Smooth muscle cell (in vitro differentiated cells): ENCODE measurements at regions not wholly inside any gene's neighbourhood (a gene's known extent, or its start where the extent isn't known, plus 50 kb on each side); places are given as distances from the start of the nearest gene placed in this dataset.

Experiments
- DNase-seq: peaks from one replicate; lab custom pipeline; 2025; ENCODE audit not compliant: unreplicated experiment; lab: John Stamatoyannopoulos, UW
- H2AFZ ChIP-seq: fragments of 200-600 bp; sonication (generic); 2 replicates; pipeline ENCODE4 v1.6.0; 2016; ENCODE audit warnings: antibody characterized with exemption, low read depth, mild to moderate bottlenecking
- H3F3A ChIP-seq: fragments of 200-600 bp; sonication (generic); 2 replicates; pipeline ENCODE4 v1.6.0; 2017; ENCODE audit warnings: antibody characterized with exemption, low read depth
- H3K27ac ChIP-seq: fragments of 200-600 bp; sonication (generic); 2 replicates; pipeline ENCODE4 v1.5.1; 2016; ENCODE audit warnings: low read depth, mild to moderate bottlenecking
- H3K27me3 ChIP-seq: fragments of 200-600 bp; sonication (generic); 2 replicates; pipeline ENCODE4 v1.6.1; 2016; ENCODE audit warnings: low read depth, mild to moderate bottlenecking
- H3K36me3 ChIP-seq: fragments of 200-600 bp; sonication (generic); 2 replicates; pipeline ENCODE4 v1.5.1; 2016; ENCODE audit warnings: low read depth
- H3K4me1 ChIP-seq: fragments of 200-600 bp; sonication (generic); 2 replicates; pipeline ENCODE4 v1.5.1; 2016; ENCODE audit warnings: low read depth
- H3K4me2 ChIP-seq: fragments of 200-600 bp; sonication (generic); 2 replicates; pipeline ENCODE4 v1.6.0; 2016; ENCODE audit warnings: mild to moderate bottlenecking
- H3K4me3 ChIP-seq: fragments of 200-600 bp; sonication (generic); 2 replicates; pipeline ENCODE4 v1.5.1; 2016; ENCODE audit warnings: mild to moderate bottlenecking
- H3K79me2 ChIP-seq: fragments of 200-600 bp; sonication (generic); 2 replicates; pipeline ENCODE4 v1.6.0; 2016; ENCODE audit warnings: low read depth, mild to moderate bottlenecking
- H3K9ac ChIP-seq: fragments of 200-600 bp; sonication (generic); 2 replicates; pipeline ENCODE4 v1.6.0; 2016; ENCODE audit warnings: low read depth
- H3K9me3 ChIP-seq: fragments of 200-600 bp; sonication (generic); replicated peaks from 2 replicates; pipeline ENCODE4 v1.5.1; 2016; ENCODE audit warnings: low read depth
- H4K20me1 ChIP-seq: fragments of 200-600 bp; sonication (generic); 2 replicates; pipeline ENCODE4 v1.6.0; 2016; ENCODE audit warnings: low read depth
- CTCF ChIP-seq: fragments of 200-600 bp; sonication (generic); IDR thresholded peaks from 2 replicates; pipeline ENCODE4 v1.5.1; 2017; ENCODE audit warnings: borderline replicate concordance, mild to moderate bottlenecking, antibody characterized with exemption; ENCODE audit not compliant: insufficient read depth, poor library complexity, severe bottlenecking
- WGBS: methylation state at CpG from one replicate; pipeline ENCODE4 v1.1.7; 2016; ENCODE audit warnings: low lambda C conversion rate; 5-methylcytosine and 5-hydroxymethylcytosine counted together

DNA sequence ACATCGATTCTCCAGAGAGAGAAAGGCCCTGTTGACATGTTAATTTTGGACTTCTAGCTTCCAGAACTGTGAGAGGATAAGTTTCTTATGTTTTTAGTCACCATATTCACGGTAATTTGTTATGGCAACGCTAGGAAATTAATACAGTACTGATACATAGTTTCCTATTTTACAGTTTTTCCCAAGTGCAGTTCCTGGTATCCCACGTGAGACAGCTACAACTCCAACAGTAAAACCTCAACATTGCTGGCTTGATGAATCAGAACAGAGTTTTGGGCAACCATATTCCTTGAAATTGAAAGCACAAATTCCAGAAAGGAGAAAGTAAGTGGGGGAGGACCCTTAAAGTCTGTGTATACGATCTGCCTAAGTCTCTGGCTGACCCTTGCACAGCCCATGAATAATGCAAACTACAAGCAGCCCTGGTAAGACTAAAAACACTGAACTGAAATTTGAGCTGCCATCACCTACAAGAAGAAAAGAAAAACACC, 505.1 kb upstream of the NRSN1 start:
- Histone ChIP-seq H3K4me1 (peaks cover 10% of the 10 kb centered on the region), H2AFZ (peak overlapping the region; percentile 74), H3K27ac (peak overlapping the region; percentile 26), H3K9ac (no peak overlapping the region), H3K4me3 (no peak overlapping the region), H3K9me3 (no peaks in the 10 kb centered on the region), H4K20me1 (no peaks in the 10 kb centered on the region), H3K79me2 (no peaks in the 10 kb centered on the region), H3K27me3 (no peaks in the 10 kb centered on the region), H3K36me3 (no peaks in the 10 kb centered on the region), H3F3A (no peaks in the 10 kb centered on the region), H3K4me2 (peak overlapping the region; percentile 51)
- WGBS: 44% methylated on average over 5 of the region's 5 CpGs
- no peak for DNase-seq
- no peak for TF ChIP-seq CTCF

DNA sequence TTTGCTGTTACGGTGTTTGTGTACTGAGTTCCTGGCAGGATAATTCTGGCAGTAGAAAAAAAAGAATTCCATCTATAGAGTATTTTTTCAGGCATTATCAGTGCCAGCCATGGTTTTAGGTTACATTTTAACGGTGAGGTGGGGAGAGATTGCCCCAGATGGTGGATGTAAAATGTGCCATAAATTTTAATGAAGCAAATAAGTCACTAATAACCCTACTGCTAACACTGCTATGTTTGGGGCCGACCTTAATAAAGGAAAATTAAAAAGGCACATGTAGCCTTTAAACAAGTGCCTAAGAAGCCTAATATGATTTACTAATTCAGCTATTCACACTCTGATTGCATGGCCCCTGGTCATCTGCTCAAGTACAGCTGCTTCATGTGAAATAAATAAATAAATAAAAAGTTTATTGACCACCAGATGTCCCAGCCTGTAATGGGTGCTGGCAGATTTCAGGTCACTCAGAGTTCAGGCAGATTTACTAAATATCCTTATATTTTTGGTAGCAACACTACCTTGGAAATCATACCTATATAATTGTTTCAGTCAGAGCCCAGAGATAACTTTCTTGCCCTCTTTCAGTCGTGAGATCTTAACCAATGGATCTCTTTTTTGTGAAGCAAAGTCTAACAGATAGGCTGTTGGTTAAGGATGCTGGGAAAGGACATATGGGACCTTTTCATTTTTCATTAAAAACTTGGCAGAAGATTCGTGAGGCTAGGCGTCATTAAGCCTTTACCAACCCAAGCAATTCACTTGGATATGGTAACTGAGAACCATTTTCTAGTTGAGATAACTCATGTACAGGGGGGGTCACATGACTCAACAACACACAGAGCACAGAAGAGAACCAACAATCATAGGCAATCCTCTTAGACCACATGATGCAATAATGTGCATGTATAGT, 495.0 kb upstream of the NRSN1 start:
- Histone ChIP-seq H3K9me3 (no peaks in the 10 kb centered on the region), H2AFZ (no peak overlapping the region), H3K27me3 (peaks cover 8% of the 10 kb centered on the region), H3K36me3 (no peaks in the 10 kb centered on the region), H3K79me2 (no peaks in the 10 kb centered on the region), H3F3A (no peaks in the 10 kb centered on the region), H4K20me1 (no peaks in the 10 kb centered on the region), H3K4me2 (no peak overlapping the region), H3K4me1 (no peaks in the 10 kb centered on the region), H3K4me3 (no peak overlapping the region), H3K9ac (no peak overlapping the region), H3K27ac (no peak overlapping the region)
- no peak for DNase-seq
- TF ChIP-seq CTCF: no peak
- 86% methylated on average over 6 of the region's 6 CpGs for WGBS

DNA sequence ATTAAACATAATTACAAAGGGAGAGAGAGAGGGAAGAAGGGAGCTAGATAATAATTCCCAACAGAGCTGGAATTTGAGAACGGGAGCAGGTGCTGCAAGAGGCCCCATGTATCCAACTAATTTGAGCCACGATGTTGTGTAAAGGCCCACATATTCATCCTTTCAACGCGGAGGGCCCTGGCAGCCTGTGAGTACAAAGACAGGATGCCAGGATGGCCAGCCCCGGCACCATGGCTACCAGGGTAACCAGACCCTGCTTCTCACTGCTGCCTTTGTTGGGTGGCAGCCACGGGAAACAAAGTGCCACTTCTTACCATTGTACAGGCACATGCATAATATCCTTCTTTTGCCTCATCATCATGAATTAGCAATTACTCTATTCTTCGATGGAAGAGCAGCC, 492.0 kb upstream of the NRSN1 start:
- Histone ChIP-seq H3K4me1 (no peaks in the 10 kb centered on the region), H3K9me3 (no peaks in the 10 kb centered on the region), H3K9ac (no peak overlapping the region), H4K20me1 (no peaks in the 10 kb centered on the region), H3K36me3 (no peaks in the 10 kb centered on the region), H2AFZ (no peak overlapping the region), H3F3A (no peaks in the 10 kb centered on the region), H3K27ac (no peak overlapping the region), H3K4me2 (no peak overlapping the region), H3K79me2 (no peaks in the 10 kb centered on the region), H3K27me3 (no peaks in the 10 kb centered on the region), H3K4me3 (no peak overlapping the region)
- no peak for DNase-seq
- TF ChIP-seq CTCF: no peak
- WGBS: 92% methylated on average over 7 of the region's 7 CpGs
